ENCODE measurements at regions not wholly inside any gene's neighbourhood (a gene's known extent, or its start where the extent isn't known, plus 50 kb on each side); places are given as distances from the start of the nearest gene placed in this dataset.

- TF ChIP-seq CTCF (IDR thresholded peaks at IDR 0.05) (no peak), POLR2A (IDR thresholded peaks at IDR 0.05) (no peak), EP300 (IDR thresholded peaks at IDR 0.05) (no peak)
Measured at GRCh38 chr18:67980241-67980640, 463.7 kb upstream of the DSEL start.
